ENCODE measurements at regions not wholly inside any gene's neighbourhood (a gene's known extent, or its start where the extent isn't known, plus 50 kb on each side); places are given as distances from the start of the nearest gene placed in this dataset.

GRCh38 chr2:76268902-76269620 is 558.3 kb upstream of the GCFC2 start:
- no peak overlapping the region for H3K4me3 ChIP-seq (ENCODE audit: low read depth, low read length)
- TF ChIP-seq CTCF (IDR thresholded peaks at IDR 0.05; ENCODE audit: low read depth, low read length): no peak

GRCh38 chr2:76268484-76268883 is 557.8 kb upstream of the GCFC2 start:
- no peak overlapping the region for H3K4me3 ChIP-seq (ENCODE audit: low read depth, low read length)
- no peak for TF ChIP-seq CTCF (IDR thresholded peaks at IDR 0.05; ENCODE audit: low read depth, low read length)

- no peak overlapping the region for H3K4me3 ChIP-seq (ENCODE audit: low read depth, low read length)
- TF ChIP-seq CTCF (IDR thresholded peaks at IDR 0.05; ENCODE audit: low read depth, low read length): no peak
Observed at GRCh38 chr2:76257802-76258201, 547.1 kb upstream of the GCFC2 start.

GRCh38 chr2:76256458-76257088 is 545.9 kb upstream of the GCFC2 start:
- TF ChIP-seq CTCF (IDR thresholded peaks at IDR 0.05; ENCODE audit: low read depth, low read length): no peak
- H3K4me3 ChIP-seq (ENCODE audit: low read depth, low read length): no peak overlapping the region

GRCh38 chr2:76252704-76253103 is 542.0 kb upstream of the GCFC2 start:
- no peak for TF ChIP-seq CTCF (IDR thresholded peaks at IDR 0.05; ENCODE audit: low read depth, low read length)
- H3K4me3 ChIP-seq (ENCODE audit: low read depth, low read length): no peak overlapping the region

GRCh38 chr2:76251342-76251741 is 540.6 kb upstream of the GCFC2 start:
- H3K4me3 ChIP-seq (ENCODE audit: low read depth, low read length): no peak overlapping the region
- no peak for TF ChIP-seq CTCF (IDR thresholded peaks at IDR 0.05; ENCODE audit: low read depth, low read length)

- no peak for TF ChIP-seq CTCF (IDR thresholded peaks at IDR 0.05; ENCODE audit: low read depth, low read length)
- H3K4me3 ChIP-seq (ENCODE audit: low read depth, low read length): no peak overlapping the region
Observed at GRCh38 chr2:76247006-76247405, 536.3 kb upstream of the GCFC2 start.

Measured in WI38 (cell line).